IMR-90 (cell line): ENCODE measurements at regions not wholly inside any gene's neighbourhood (a gene's known extent, or its start where the extent isn't known, plus 50 kb on each side); places are given as distances from the start of the nearest gene placed in this dataset.
A peak's percentile ranks its signal among the peaks of the same experiment; 100 is the strongest.

Experiments used
- ATAC-seq: fragments of 200-7000 bp; cut with Tn5 transposase; 2 replicates; pipeline ENCODE4 v1.9.1; 2020; ENCODE audit warnings: low read depth, mild to moderate bottlenecking, moderate library complexity
- BruUV-seq: library from RNA; stranded (reverse); fragments of 400-500 nt; replicated peaks from 2 replicates; lab custom pipeline; 2021; lab: Mats Ljungman, UMichigan
- CTCF ChIA-PET: fragments of 300-600 bp; formaldehyde crosslinking; extraction: SDS; loops from one replicate; lab custom pipeline; 2021; ENCODE audit warnings: antibody characterized with exemption; lab: Yijun Ruan, JAX
- POLR2A ChIA-PET: fragments of 300-600 bp; sonication (Branson Sonifier 250); formaldehyde crosslinking; loops from one replicate; lab custom pipeline; 2022; ENCODE audit warnings: antibody characterized with exemption; ENCODE audit not compliant: unreplicated experiment; lab: Charles Lee
- DNase-seq: peaks from one replicate; pipeline ENCODE4 v3.0.0; 2013
- H2AFZ ChIP-seq: replicated peaks from 2 replicates; pipeline ENCODE3; 2013; ENCODE audit warnings: low read length, mild to moderate bottlenecking; ENCODE audit not compliant: poor library complexity
- H2AK5ac ChIP-seq: 2 replicates; pipeline ENCODE4 v1.6.1; 2013; ENCODE audit warnings: low read depth, low read length, inconsistent platforms
- H2AK9ac ChIP-seq: replicated peaks from 2 replicates; pipeline ENCODE3; 2013; ENCODE audit warnings: mild to moderate bottlenecking, low read depth, low read length, moderate library complexity; ENCODE audit not compliant: poor library complexity
- H2BK120ac ChIP-seq: 2 replicates; pipeline ENCODE4 v1.6.1; 2013; ENCODE audit warnings: low read depth, low read length, inconsistent platforms
- H2BK15ac ChIP-seq: 3 replicates; pipeline ENCODE4 v1.6.1; 2013; ENCODE audit warnings: low read depth, low read length, inconsistent platforms
- H2BK20ac ChIP-seq: 2 replicates; pipeline ENCODE4 v1.6.1; 2013; ENCODE audit warnings: low read depth, mild to moderate bottlenecking, inconsistent platforms, low read length, moderate library complexity
- H2BK5ac ChIP-seq: 2 replicates; pipeline ENCODE4 v1.6.1; 2013; ENCODE audit warnings: mild to moderate bottlenecking, low read depth, low read length, inconsistent platforms; ENCODE audit not compliant: poor library complexity, severe bottlenecking
- H3K14ac ChIP-seq: replicated peaks from 2 replicates; pipeline ENCODE4 v1.6.1; 2013; ENCODE audit warnings: low read depth, low read length, inconsistent platforms
- H3K18ac ChIP-seq: 2 replicates; pipeline ENCODE4 v1.6.1; 2013; ENCODE audit warnings: low read depth, low read length, control low read depth
- H3K23ac ChIP-seq: 2 replicates; pipeline ENCODE4 v1.6.1; 2013; ENCODE audit warnings: low read depth, low read length, inconsistent platforms
- H3K27ac ChIP-seq: 2 replicates; pipeline ENCODE4 v1.5.1; 2013; ENCODE audit warnings: mild to moderate bottlenecking, control low read depth, low read length; ENCODE audit not compliant: insufficient read depth
- H3K27me3 ChIP-seq: 2 replicates; pipeline ENCODE4 v1.6.1; 2013; ENCODE audit warnings: low read length; ENCODE audit not compliant: control insufficient read depth, insufficient read depth
- H3K36me3 ChIP-seq: 2 replicates; pipeline ENCODE4 v1.6.1; 2013; ENCODE audit warnings: low read length, mixed read lengths; ENCODE audit not compliant: control insufficient read depth, insufficient read depth
- H3K4ac ChIP-seq: 2 replicates; pipeline ENCODE4 v1.6.1; 2013; ENCODE audit warnings: low read depth, low read length, inconsistent platforms
- H3K4me1 ChIP-seq: 2 replicates; pipeline ENCODE4 v1.6.1; 2013; ENCODE audit warnings: low read length, mixed read lengths; ENCODE audit not compliant: control insufficient read depth, insufficient read depth
- H3K4me2 ChIP-seq: 2 replicates; pipeline ENCODE4 v1.6.1; 2013; ENCODE audit warnings: low read depth, mild to moderate bottlenecking, control low read depth, low read length, moderate library complexity
- H3K4me3 ChIP-seq: 2 replicates; pipeline ENCODE4 v1.5.1; 2013; ENCODE audit warnings: low read depth, mild to moderate bottlenecking, control low read depth, low read length, moderate library complexity; ENCODE audit not compliant: insufficient read depth
- H3K56ac ChIP-seq: 2 replicates; pipeline ENCODE4 v1.6.1; 2013; ENCODE audit warnings: low read length, inconsistent platforms; ENCODE audit not compliant: insufficient read depth; ENCODE audit errors: extremely low read depth
- H3K79me1 ChIP-seq, 2 experiments: 2 replicates each; pipeline ENCODE4 v1.6.1; 2013; ENCODE audit warnings: low read length in 2 of 2, inconsistent platforms in 1 of 2, low read depth in 1 of 2
- H3K9ac ChIP-seq: 2 replicates; pipeline ENCODE4 v1.6.1; 2013; ENCODE audit warnings: low read depth, low read length, control low read depth
- H3K9me1 ChIP-seq: 2 replicates; pipeline ENCODE4 v1.6.1; 2013; ENCODE audit warnings: low read length, inconsistent platforms; ENCODE audit not compliant: insufficient read depth
- H3K9me3 ChIP-seq: 2 replicates; pipeline ENCODE4 v1.6.1; 2013; ENCODE audit warnings: low read length; ENCODE audit not compliant: control insufficient read depth, insufficient read depth
- H4K20me1 ChIP-seq: 2 replicates; pipeline ENCODE4 v1.6.1; 2013; ENCODE audit warnings: low read length, inconsistent platforms; ENCODE audit not compliant: insufficient read depth
- H4K5ac ChIP-seq: 2 replicates; pipeline ENCODE4 v1.6.1; 2013; ENCODE audit warnings: mild to moderate bottlenecking, low read depth, low read length, control low read depth
- H4K8ac ChIP-seq, 2 experiments: 2 replicates each; pipeline ENCODE4 v1.6.1; 2013; ENCODE audit warnings: low read depth in 2 of 2, low read length in 2 of 2, control low read depth in 1 of 2, inconsistent platforms in 1 of 2
- H4K91ac ChIP-seq: 2 replicates; pipeline ENCODE4 v1.6.1; 2013; ENCODE audit warnings: low read depth, low read length, inconsistent platforms; ENCODE audit not compliant: insufficient read depth
- BHLHE40 ChIP-seq: fragments of 150-350 bp; IDR thresholded peaks from 2 replicates; pipeline ENCODE4 v1.6.1; 2016; ENCODE audit warnings: mild to moderate bottlenecking, low read depth, low read length
- CHD1 ChIP-seq: IDR thresholded peaks from 2 replicates; pipeline ENCODE4 v1.6.1; 2012; ENCODE audit warnings: low read depth, low read length, improper control_type of control experiment
- FOS ChIP-seq: fragments of 150-350 bp; IDR thresholded peaks from 2 replicates; pipeline ENCODE4 v1.6.1; 2016; ENCODE audit warnings: low read depth, low read length
- NFE2L2 ChIP-seq: fragments of 150-350 bp; IDR thresholded peaks from 2 replicates; pipeline ENCODE4 v1.6.1; 2016; ENCODE audit warnings: low read depth, mild to moderate bottlenecking, low read length
- POLR2A ChIP-seq: IDR thresholded peaks from 2 replicates; pipeline ENCODE4 v1.6.1; 2012; ENCODE audit warnings: mild to moderate bottlenecking, low read depth, low read length
- WGBS, 2 experiments: methylation state at CpG; one replicate each; pipeline versions ENCODE4 v1.1.5 to v1.1.7; 2013; ENCODE audit warnings: missing lambda C conversion rate in 2 of 2; ENCODE audit not compliant: insufficient read length in 1 of 2; ENCODE audit errors: extremely low coverage in 2 of 2; 5-methylcytosine and 5-hydroxymethylcytosine counted together
- dilution Hi-C: fragments of 300-500 bp; cut with HindIII; formaldehyde crosslinking; loops from one replicate; pipeline ENCODE4 v1.14.3; 2018; ENCODE audit warnings: low sequenced_read_pairs; ENCODE audit not compliant: unreplicated experiment
- in situ Hi-C: fragments of 300-500 bp; cut with MboI; formaldehyde crosslinking; loops from 3 replicates; pipeline ENCODE4 v1.14.3; 2019; ENCODE audit warnings: low sequenced_read_pairs, inconsistent platforms, mixed read lengths
- intact Hi-C: fragments of 100-400 bp; cut with micrococcal nuclease; formaldehyde crosslinking; loops from 2 replicates; pipeline ENCODE4 v1.10.0; 2022
- TF ChIP-seq, protein P1 (sequence below): conservative IDR thresholded peaks from 2 replicates; pipeline ENCODE4 v1.5.1; 2012; ENCODE audit warnings: mild to moderate bottlenecking, low read depth, low read length, improper control_type of control experiment

DNA sequence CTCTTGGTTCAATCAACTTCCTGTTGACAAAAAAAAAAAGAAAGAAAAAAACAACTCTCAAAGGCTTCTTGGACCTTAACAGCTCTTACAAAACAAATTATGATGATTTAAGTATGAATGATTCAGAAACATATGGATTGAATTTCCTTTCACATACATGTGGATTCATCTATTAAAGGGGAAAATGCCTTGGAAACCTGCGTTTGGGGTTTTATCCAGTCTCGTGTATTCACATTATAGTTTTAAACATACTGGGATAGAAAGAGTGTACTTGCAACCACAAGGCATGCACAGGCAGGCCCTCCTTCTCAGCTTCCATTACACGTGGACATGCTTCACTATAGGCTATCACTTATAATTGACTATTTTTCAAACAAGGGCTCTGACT, 286.7 kb downstream of the INHBA start:
- Histone ChIP-seq H3K9me1 (no peaks in the 10 kb centered on the region), H2BK120ac (no peak overlapping the region), H2BK5ac (no peak overlapping the region), H3K14ac (no peak overlapping the region), H4K91ac (no peak overlapping the region), H3K9me3 (no peaks in the 10 kb centered on the region), H3K27me3 (no peaks in the 10 kb centered on the region), H3K23ac (no peak overlapping the region), H4K20me1 (no peaks in the 10 kb centered on the region), H2BK15ac (no peak overlapping the region), H2AFZ (no peak overlapping the region), H3K36me3 (no peaks in the 10 kb centered on the region), H3K18ac (no peak overlapping the region), H2AK9ac (no peak overlapping the region), H2BK20ac (no peak overlapping the region), H3K4me1 (no peaks in the 10 kb centered on the region), H3K79me1 (no peaks in the 10 kb centered on the region), H3K27ac (no peak overlapping the region), H3K4me3 (no peak overlapping the region), H3K9ac (no peak overlapping the region), H3K56ac (no peak overlapping the region), H4K5ac (no peak overlapping the region), H4K8ac (no peak overlapping the region), H2AK5ac (no peak overlapping the region), H3K4me2 (no peak overlapping the region), H3K4ac (no peak overlapping the region)
- dilution Hi-C loops (no loop called here), intact Hi-C loops (no loop called here), in situ Hi-C loops (no loop called here)
- TF ChIP-seq POLR2A (no peak), CHD1 (no peak), FOS (no peak), NFE2L2 (no peak), BHLHE40 (no peak)
- TF ChIP-seq, protein P1, sequence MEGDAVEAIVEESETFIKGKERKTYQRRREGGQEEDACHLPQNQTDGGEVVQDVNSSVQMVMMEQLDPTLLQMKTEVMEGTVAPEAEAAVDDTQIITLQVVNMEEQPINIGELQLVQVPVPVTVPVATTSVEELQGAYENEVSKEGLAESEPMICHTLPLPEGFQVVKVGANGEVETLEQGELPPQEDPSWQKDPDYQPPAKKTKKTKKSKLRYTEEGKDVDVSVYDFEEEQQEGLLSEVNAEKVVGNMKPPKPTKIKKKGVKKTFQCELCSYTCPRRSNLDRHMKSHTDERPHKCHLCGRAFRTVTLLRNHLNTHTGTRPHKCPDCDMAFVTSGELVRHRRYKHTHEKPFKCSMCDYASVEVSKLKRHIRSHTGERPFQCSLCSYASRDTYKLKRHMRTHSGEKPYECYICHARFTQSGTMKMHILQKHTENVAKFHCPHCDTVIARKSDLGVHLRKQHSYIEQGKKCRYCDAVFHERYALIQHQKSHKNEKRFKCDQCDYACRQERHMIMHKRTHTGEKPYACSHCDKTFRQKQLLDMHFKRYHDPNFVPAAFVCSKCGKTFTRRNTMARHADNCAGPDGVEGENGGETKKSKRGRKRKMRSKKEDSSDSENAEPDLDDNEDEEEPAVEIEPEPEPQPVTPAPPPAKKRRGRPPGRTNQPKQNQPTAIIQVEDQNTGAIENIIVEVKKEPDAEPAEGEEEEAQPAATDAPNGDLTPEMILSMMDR, result no peak
- DNase-seq (peak; percentile 18), ATAC-seq (no peak)
- CTCF ChIA-PET, result no interaction called here
- BruUV-seq, result no TSS peak
- WGBS, 2 experiments, result no CpG with 5 or more reads among the region's 3 CpGs
- POLR2A ChIA-PET, result no interaction called here
